HG03457 (cell line): ENCODE measurements at regions not wholly inside any gene's neighbourhood (a gene's known extent, or its start where the extent isn't known, plus 50 kb on each side); places are given as distances from the start of the nearest gene placed in this dataset.
"Not testable (repeated sequence)": the region's sequence is repeated elsewhere in the genome, so short reads cannot be mapped to it uniquely, and the experiment has no call there.

Experiments used
- ATAC-seq: cut with Tn5 transposase; IDR thresholded peaks from one replicate; pipeline ENCODE4 v1.9.1; 2021; ENCODE audit warnings: moderate number of reproducible peaks; ENCODE audit not compliant: unreplicated experiment

GRCh38 chr16:64736857-64737256, 385.0 kb downstream of the CDH11 start:
- ATAC-seq = no peak

- ATAC-seq = no peak
These were observed 390.0 kb downstream of the CDH11 start for GRCh38 chr16:64731891-64732290.

DNA sequence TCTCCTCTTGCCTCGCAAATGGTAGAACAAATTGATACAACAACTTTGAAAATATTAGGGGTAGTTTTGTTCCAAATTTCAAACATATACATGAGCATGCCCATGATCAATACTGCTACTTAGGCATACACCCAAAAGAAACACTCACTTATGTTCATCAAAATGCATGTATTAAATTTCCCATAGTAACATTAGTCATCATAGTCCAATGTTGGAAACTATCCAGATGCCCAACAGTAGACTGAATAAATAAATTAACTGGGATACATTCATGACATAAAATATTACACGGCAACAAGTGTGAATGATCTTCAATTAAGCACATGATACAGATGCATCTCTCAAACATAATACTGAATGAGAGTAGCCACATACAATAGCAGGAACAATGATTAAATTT, 391.6 kb downstream of the CDH11 start:
- ATAC-seq = no peak

DNA sequence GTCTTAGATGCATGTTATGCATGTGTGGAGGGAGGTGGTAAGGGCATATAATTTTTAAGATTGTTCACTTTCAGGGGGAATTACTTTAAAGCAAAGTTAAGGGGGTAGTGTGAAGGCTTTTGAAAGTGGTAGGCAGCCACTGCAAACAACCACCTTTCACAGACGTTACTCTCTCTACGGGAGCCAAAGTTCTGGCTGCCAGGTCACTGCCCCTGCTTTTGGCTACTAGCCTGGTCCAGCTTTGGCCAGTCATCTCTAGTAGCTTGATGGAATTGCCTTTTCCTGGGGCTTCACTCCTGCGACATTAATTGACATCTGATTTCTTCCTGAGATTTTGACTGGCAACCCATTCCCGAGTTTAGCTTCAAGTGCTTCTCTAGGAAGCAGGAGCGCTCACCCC, 397.5 kb downstream of the CDH11 start:
- ATAC-seq = no peak

- ATAC-seq = no peak
These were observed 403.4 kb downstream of the CDH11 start for GRCh38 chr16:64718486-64718885.

GRCh38 chr16:64717871-64718270, 404.0 kb downstream of the CDH11 start:
- no peak for ATAC-seq

DNA sequence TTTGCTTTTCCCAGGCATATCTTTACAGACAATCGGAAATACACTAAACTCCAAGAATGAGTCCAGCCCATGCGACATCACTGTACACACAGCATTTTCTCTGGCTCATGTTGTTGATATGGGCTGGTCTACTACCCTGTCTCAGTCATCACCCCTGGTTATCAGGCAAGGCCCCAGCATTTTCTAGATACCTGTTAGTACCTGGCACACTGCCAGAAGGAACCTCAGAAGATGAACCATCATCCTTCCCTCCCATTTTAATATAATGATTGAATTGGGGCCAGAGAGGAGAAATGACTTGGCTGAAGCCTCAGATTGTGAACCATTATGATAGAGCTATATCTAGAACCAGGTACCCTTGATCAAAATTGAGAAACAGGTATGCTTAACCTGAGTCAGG, 406.2 kb downstream of the CDH11 start:
- ATAC-seq = no peak

- ATAC-seq = no peak
These were observed 409.8 kb downstream of the CDH11 start for GRCh38 chr16:64712026-64712425.

GRCh38 chr16:64711596-64711995, 410.3 kb downstream of the CDH11 start:
- ATAC-seq = no peak

GRCh38 chr16:64711026-64711425, 410.8 kb downstream of the CDH11 start:
- ATAC-seq = no peak

DNA sequence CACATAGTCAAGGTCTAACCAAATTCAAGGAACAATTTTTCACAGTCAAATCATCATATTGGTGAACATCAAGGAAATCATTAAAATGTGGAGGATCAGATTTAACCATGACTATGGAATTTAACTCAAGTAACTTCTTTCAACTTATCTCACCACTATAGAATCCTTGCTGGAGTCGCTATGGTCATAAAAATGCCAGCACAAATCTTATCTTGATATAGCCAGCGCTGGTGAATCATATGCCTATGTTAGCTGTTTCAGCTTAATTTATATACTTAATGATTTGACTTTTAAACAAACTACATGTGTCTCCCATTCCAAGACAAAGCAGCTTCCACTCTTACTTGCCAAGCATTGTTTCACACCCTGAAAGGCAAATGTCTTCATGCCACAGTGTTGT, 416.4 kb downstream of the CDH11 start:
- no peak for ATAC-seq

DNA sequence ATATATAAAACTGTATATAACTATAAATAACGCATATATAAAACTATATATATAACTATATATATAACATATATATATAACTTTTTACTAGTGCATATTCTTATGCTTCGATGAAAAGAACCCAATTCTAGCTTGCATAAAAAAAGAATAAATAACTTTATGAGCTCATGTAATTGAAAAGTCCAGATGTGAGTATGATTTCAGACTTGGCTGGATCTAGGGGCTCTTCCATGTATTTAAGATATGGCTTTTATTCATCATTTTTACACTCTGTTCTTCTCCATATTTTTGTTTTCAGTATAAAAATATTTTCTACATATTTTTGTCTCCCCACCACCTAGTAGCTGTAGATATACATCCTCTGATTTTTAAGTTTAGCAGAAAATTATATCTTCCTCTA, 417.5 kb downstream of the CDH11 start:
- no peak for ATAC-seq

- ATAC-seq = no peak
These were observed 419.4 kb downstream of the CDH11 start for GRCh38 chr16:64702415-64702814.

DNA sequence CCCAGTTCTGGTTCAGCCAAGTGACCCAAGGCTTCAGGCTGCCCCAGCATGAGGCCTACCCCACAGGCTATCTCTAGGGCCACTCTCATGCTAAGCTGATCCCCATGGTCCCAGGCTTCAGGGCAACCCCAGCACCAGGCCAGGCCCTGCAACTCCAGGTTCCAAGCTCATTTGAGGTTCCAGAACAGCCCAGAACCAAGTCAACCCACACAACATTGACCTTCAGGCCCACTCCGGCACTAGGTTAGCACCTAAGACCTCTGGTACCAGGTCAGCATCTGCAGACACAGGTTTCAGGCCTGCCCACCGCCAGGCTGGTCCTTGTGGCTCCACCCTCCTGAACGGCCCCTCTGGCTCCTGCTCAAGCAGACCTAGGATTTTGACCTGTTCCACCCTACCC, 421.2 kb downstream of the CDH11 start:
- no peak for ATAC-seq

- no peak for ATAC-seq
These were observed 425.0 kb downstream of the CDH11 start for GRCh38 chr16:64696866-64697265.

- no peak for ATAC-seq
These were observed 426.2 kb downstream of the CDH11 start for GRCh38 chr16:64695684-64696083.

DNA sequence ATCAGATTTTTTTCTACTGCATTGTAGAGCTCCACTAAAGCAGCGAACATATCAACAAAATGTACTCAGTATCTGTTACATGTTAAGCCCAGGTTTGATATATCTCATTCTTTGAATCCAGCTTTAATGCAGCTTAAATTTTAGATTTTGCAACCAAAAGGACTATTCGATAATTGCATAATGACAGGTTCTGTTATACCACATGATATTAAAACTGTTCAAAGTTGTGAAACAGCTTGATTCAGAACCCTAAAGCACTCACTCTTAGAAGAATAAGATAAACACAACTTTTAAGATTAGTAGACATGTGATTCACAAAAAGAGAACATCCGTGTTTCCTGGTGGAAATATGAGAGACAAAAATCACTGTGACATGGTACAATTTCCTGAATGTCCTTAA, 427.9 kb downstream of the CDH11 start:
- ATAC-seq = no peak

DNA sequence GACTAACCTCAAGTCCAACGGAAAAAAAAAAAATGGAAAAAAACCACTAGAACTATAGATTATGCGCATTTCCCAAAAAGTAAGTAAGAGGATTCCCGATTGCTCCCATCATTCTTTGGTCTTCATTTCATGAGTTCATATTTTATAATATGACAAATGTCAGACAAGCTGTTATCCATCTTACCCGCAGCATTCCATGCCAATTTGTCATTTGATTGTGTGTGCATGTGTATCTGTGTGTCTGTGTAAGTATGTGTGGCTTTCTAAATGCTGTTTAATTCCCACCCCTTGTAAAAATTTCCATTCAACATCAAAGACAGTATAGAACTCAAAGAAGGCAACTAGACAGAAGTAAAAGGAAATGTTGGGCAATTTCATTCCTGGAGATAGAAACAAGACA, 434.1 kb downstream of the CDH11 start:
- no peak for ATAC-seq

- ATAC-seq = no peak
These were observed 434.7 kb downstream of the CDH11 start for GRCh38 chr16:64687123-64687522.

DNA sequence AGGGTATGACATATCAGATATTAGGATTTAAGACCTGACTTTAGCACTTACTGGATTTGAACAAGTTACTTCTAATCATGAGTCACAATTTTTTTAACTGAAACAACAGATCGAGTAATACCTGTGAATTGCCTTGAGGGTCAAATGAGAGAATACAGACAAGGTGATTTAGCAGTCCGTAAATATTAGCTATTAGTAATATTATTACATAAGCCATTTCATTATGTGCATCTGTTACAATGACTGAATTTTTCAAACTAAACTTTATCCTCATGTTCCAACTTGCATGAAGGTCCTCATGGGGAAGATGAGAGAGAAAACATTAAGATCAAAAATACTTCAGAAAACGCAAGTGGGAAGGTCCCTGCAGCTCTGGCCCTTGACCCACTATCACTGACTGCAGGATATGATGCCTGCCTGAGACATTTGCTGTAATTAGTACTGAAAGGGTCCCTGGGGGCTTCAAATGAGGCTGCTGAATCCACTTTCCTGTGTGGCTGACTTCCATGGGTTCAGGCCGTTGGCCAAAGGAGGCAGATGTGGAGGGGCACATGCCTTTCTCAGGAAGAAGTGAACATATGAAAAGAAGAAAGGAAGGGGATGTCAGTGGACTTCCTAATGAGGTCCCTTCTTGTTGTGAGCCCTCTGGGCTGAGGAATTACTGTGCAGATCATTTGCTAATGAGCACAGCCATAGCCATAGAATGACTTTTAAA, 441.7 kb downstream of the CDH11 start:
- no peak for ATAC-seq

DNA sequence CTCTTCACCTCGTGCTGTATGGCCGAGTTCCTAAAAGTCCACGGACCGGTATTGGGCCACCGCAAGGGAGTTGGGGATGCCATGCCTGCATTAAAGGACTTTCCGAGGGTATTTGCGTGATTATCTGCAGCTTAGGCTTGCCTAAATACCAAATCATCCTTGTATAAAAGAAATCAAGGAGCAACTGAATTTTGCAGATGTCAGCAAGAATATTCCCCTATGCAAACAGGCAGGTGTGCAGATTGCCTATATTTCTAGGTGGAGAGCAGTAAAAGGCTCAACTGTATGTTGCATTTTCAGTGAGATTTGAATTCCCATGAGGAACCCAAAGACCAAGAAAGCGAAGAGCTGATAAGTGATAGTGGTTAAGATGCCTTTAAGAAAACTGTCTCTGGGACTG, 452.3 kb downstream of the CDH11 start:
- ATAC-seq = no peak

DNA sequence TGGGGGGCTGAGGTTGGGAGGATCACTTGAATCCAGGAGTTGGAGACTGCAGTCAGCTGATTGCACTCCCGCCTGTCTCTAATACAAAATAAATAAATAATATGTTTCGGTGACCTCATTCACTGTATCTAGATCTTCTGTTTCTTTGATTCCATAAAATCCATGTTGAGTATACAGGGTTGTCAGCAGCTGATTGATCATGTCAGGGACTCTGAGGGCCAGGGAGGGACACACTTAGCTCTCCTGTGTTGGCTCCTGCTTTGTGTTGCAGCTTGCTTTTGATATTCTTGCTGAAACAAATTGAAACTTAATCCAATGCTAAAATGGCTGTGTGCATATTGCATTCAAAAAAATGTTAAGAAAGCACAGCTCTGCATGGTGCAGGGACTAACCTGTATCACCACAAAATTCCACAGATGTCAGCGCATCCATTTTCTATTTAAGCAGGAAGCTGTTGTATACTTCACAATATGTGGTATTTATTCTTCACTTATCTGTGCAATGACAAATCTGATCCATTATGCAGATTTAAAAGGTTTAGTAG, 454.5 kb downstream of the CDH11 start:
- ATAC-seq = no peak

DNA sequence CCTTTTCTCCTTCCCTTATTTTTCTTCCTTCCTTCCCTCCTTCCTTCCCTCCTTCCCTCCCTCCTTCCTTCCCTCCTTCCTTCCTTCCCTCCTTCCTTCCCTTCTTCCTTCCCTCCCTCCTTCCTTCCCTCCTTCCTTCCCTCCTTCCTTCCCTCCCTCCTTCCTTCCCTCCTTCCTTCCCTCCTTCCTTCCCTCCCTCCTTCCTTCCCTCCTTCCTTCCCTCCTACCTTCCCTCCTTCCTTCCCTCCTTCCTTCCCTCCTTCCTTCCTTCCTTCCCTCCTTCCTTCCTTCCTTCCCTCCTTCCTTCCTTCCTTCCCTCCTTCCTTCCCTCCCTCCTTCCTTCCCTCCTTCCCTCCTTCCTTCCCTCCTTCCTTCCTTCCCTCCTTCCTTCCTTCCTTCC, 459.6 kb downstream of the CDH11 start:
- ATAC-seq = not testable (repeated sequence)
